GM19239 (cell line): ENCODE measurements at regions not wholly inside any gene's neighbourhood (a gene's known extent, or its start where the extent isn't known, plus 50 kb on each side); places are given as distances from the start of the nearest gene placed in this dataset.

Source experiments
- DNase-seq: peaks from one replicate; pipeline ENCODE4 v3.0.0; 2011; ENCODE audit warnings: low spot score; ENCODE audit not compliant: insufficient read length
- FAIRE-seq: peaks from 2 replicates; lab custom pipeline; 2011; peaks lifted over from hg19 to GRCh38; lab: Jason Lieb, UNC

- peak; percentile 72 for FAIRE-seq
- DNase-seq, result no peak
Measured at GRCh38 chr5:88952996-88953643, 70.1 kb upstream of the MEF2C start.

- DNase-seq (no peak), FAIRE-seq (no peak)
Measured at GRCh38 chr5:88952344-88952743, 69.4 kb upstream of the MEF2C start.

- no peak for FAIRE-seq
- no peak for DNase-seq
Measured at GRCh38 chr5:88951457-88951856, 68.5 kb upstream of the MEF2C start.

- FAIRE-seq, result no peak
- no peak for DNase-seq
Measured at GRCh38 chr5:88948746-88949600, 66.0 kb upstream of the MEF2C start.

GRCh38 chr5:88944751-88945531 is 62.0 kb upstream of the MEF2C start:
- DNase-seq (no peak), FAIRE-seq (no peak)

GRCh38 chr5:88941581-88941980 is 58.6 kb upstream of the MEF2C start:
- FAIRE-seq (no peak), DNase-seq (no peak)

- DNase-seq, result no peak
- FAIRE-seq, result peak; percentile 66
Measured at GRCh38 chr5:88940713-88941112, 57.7 kb upstream of the MEF2C start.

GRCh38 chr5:88939300-88939699 is 56.3 kb upstream of the MEF2C start:
- FAIRE-seq (no peak), DNase-seq (no peak)

- FAIRE-seq (no peak), DNase-seq (no peak)
Measured at GRCh38 chr5:88938488-88938887, 55.5 kb upstream of the MEF2C start.

GRCh38 chr5:88937406-88937805 is 54.4 kb upstream of the MEF2C start:
- FAIRE-seq, result no peak

GRCh38 chr5:88934439-88934838 is 51.5 kb upstream of the MEF2C start:
- FAIRE-seq (no peak), DNase-seq (no peak)

More at GRCh38 chr5:88937406-88937805, 54.4 kb upstream of the MEF2C start:
- DNase-seq, result no peak
